Testis (tissue), 2 donors: ENCODE measurements at regions not wholly inside any gene's neighbourhood (a gene's known extent, or its start where the extent isn't known, plus 50 kb on each side); places are given as distances from the start of the nearest gene placed in this dataset.
"Not testable (repeated sequence)": the region's sequence is repeated elsewhere in the genome, so short reads cannot be mapped to it uniquely, and the experiment has no call there.

ENCODE experiments used
- POLR2A ChIP-seq: fragments of 450-650 bp; IDR thresholded peaks from one replicate; pipeline ENCODE4 v1.6.1; 2017; ENCODE audit warnings: antibody characterized with exemption, mild to moderate bottlenecking, moderate library complexity
- TF ChIP-seq, protein P1 (sequence below), 3 experiments: fragments of 450-650 bp in 2 of 3; fragments of 200-600 bp in 1 of 3; sonication (generic) in 1 of 3; IDR thresholded peaks; one replicate each; pipeline ENCODE4 v1.5.1; 2016 to 2019; ENCODE audit warnings: antibody characterized with exemption in 3 of 3, mild to moderate bottlenecking in 2 of 3, moderate library complexity in 1 of 3

DNA sequence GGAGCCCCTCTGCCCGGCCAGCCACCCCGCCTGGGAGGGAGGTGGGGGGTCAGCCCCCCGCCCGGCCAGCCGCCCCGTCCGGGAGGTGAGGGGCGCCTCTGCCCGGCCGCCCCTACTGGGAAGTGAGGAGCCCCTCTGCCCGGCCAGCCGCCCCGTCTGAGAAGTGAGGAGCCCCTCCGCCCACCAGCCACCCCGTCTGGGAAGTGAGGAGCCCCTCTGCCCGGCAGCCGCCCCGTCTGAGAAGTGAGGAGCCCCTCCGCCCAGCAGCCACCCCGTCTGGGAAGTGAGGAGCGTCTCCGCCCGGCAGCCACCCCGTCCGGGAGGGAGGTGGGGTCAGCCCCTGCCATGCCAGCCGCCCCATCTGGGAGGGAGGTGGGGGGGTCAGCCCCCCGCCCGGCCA lies 102.8 kb downstream of the ID4 start:
- TF ChIP-seq, protein P1, sequence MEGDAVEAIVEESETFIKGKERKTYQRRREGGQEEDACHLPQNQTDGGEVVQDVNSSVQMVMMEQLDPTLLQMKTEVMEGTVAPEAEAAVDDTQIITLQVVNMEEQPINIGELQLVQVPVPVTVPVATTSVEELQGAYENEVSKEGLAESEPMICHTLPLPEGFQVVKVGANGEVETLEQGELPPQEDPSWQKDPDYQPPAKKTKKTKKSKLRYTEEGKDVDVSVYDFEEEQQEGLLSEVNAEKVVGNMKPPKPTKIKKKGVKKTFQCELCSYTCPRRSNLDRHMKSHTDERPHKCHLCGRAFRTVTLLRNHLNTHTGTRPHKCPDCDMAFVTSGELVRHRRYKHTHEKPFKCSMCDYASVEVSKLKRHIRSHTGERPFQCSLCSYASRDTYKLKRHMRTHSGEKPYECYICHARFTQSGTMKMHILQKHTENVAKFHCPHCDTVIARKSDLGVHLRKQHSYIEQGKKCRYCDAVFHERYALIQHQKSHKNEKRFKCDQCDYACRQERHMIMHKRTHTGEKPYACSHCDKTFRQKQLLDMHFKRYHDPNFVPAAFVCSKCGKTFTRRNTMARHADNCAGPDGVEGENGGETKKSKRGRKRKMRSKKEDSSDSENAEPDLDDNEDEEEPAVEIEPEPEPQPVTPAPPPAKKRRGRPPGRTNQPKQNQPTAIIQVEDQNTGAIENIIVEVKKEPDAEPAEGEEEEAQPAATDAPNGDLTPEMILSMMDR (IDR thresholded peaks at IDR 0.05): not testable (repeated sequence)
- TF ChIP-seq POLR2A: not testable (repeated sequence)
